ENCODE measurements at regions not wholly inside any gene's neighbourhood (a gene's known extent, or its start where the extent isn't known, plus 50 kb on each side); places are given as distances from the start of the nearest gene placed in this dataset.

GRCh38 chr3:43185983-43186314, 80.1 kb upstream of the POMGNT2 start:
- TF ChIP-seq, protein P1, sequence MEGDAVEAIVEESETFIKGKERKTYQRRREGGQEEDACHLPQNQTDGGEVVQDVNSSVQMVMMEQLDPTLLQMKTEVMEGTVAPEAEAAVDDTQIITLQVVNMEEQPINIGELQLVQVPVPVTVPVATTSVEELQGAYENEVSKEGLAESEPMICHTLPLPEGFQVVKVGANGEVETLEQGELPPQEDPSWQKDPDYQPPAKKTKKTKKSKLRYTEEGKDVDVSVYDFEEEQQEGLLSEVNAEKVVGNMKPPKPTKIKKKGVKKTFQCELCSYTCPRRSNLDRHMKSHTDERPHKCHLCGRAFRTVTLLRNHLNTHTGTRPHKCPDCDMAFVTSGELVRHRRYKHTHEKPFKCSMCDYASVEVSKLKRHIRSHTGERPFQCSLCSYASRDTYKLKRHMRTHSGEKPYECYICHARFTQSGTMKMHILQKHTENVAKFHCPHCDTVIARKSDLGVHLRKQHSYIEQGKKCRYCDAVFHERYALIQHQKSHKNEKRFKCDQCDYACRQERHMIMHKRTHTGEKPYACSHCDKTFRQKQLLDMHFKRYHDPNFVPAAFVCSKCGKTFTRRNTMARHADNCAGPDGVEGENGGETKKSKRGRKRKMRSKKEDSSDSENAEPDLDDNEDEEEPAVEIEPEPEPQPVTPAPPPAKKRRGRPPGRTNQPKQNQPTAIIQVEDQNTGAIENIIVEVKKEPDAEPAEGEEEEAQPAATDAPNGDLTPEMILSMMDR (IDR thresholded peaks at IDR 0.05; ENCODE audit: poor library complexity): no peak
- TF ChIP-seq EZH2 (IDR thresholded peaks at IDR 0.05; ENCODE audit: borderline replicate concordance): no peak

All from hepatocyte (in vitro differentiated cells).